Upper lobe of left lung (tissue), 6 donors: ENCODE measurements at regions not wholly inside any gene's neighbourhood (a gene's known extent, or its start where the extent isn't known, plus 50 kb on each side); places are given as distances from the start of the nearest gene placed in this dataset.

Source experiments
- ATAC-seq, 2 donors: fragments of 200-7000 bp; cut with Tn5 transposase; one replicate each; pipeline ENCODE4 v1.9.1; 2022; ENCODE audit warnings: mild to moderate bottlenecking in 2 of 2, moderate library complexity in 2 of 2; ENCODE audit not compliant: low FRiP score in 2 of 2
- DNase-seq, 2 donors: peaks; one replicate each; pipeline ENCODE4 v3.0.0-alpha.2; 2019 to 2020
- H3K27ac ChIP-seq, 4 donors: fragments of 200-600 bp; sonication (generic); one replicate each; pipeline ENCODE4 v1.5.1; 2016 to 2019
- H3K27me3 ChIP-seq, 4 donors: fragments of 200-600 bp; sonication (generic); one replicate each; pipeline ENCODE4 v1.5.1; 2017 to 2019
- H3K36me3 ChIP-seq, 4 donors: fragments of 200-600 bp; sonication (generic); one replicate each; pipeline ENCODE4 v1.5.1; 2016 to 2019
- H3K4me1 ChIP-seq, 4 donors: fragments of 200-600 bp; sonication (generic); one replicate each; pipeline ENCODE4 v1.5.1; 2018 to 2019
- H3K4me3 ChIP-seq, 4 donors: fragments of 200-600 bp; sonication (generic); one replicate each; pipeline ENCODE4 v1.5.1; 2017 to 2019; ENCODE audit warnings: mild to moderate bottlenecking in 2 of 4, moderate library complexity in 1 of 4
- H3K9me3 ChIP-seq, 4 donors: fragments of 200-600 bp; sonication (generic); one replicate each; pipeline ENCODE4 v1.5.1; 2018 to 2019
- CTCF ChIP-seq, 6 experiments: fragments of 450-650 bp in 4 of 6; fragments of 200-600 bp in 2 of 6; sonication (generic) in 2 of 6; IDR thresholded peaks; one replicate each; pipeline ENCODE4 v1.5.1; 2016 to 2019; ENCODE audit warnings: antibody characterized with exemption in 6 of 6
- EP300 ChIP-seq, 4 donors: sonication (generic); formaldehyde crosslinking; IDR thresholded peaks; one replicate each; pipeline ENCODE4 v1.5.1; 2017; ENCODE audit warnings: antibody characterized with exemption in 4 of 4, control low read depth in 2 of 4
- POLR2A ChIP-seq, 4 donors: fragments of 450-650 bp; IDR thresholded peaks; one replicate each; pipeline ENCODE4 v1.5.1; 2016 to 2017; ENCODE audit warnings: antibody characterized with exemption in 4 of 4, mild to moderate bottlenecking in 2 of 4
- POLR2AphosphoS5 ChIP-seq, 2 donors: sonication (generic); formaldehyde crosslinking; IDR thresholded peaks; one replicate each; pipeline ENCODE4 v1.5.1; 2017; ENCODE audit warnings: antibody characterized with exemption in 2 of 2
- WGBS, 2 donors: methylation state at CpG; one replicate each; pipeline ENCODE4 v1.1.5; 2017 to 2018; 5-methylcytosine and 5-hydroxymethylcytosine counted together
- donor health status: DM: no; HTN: no; CAD: no; lungs with moderate emphysema.
- donor health status: DM: no; HTN: yes; CAD: no; lungs with severe emphysema.

DNA sequence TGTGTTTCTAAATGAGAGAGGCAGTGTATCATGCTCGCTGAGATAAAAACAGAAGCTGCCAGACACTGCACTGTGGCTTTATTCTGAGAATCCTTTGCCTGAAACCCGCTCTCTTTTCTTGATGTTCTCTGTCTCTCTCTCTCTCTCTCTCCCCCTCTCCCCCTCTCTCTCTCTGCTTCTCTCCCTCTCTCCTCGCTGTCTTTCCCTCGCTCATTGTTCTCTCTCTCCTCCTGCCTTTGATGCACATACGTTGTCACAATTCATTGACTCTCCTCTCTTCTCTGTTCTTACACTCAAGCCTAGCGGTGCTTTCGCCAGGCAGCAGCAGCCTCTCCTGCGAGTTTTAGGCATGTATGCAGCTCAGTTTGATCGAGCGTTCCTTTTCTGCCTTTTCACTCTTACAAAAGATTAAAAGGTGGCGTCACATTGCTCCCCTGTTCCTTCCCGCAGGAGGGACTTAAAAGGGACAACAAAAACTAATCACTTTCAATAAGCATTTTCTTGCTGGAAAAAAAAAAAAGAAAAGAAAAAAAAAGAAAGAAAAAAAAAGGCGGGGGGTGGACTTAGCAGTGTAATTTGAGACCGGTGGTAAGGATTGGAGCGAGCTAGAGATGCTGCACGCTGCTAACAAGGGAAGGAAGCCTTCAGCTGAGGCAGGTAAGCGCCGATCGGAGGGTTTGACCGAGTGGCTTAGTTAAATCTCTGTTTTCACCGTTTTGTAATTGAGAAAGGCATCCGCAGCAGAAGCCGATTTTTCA, 717.9 kb upstream of the WWC1 start:
- Histone ChIP-seq H3K4me3 (peak overlapping the region in 1 of 4 donors; percentile 14), H3K9me3 (no peaks in the 10 kb centered on the region), H3K36me3 (no peaks in the 10 kb centered on the region), H3K27me3 (no peaks in the 10 kb centered on the region), H3K27ac (no peak overlapping the region), H3K4me1 (peaks cover 0 to 9% (median 4%) of the 10 kb centered on the region in 4 donors)
- WGBS, 2 donors = 3% methylated on average over 23 of the region's 23 CpGs
- DNase-seq (no peak), ATAC-seq (peak in 1 of 2 donors; percentile 46)
- TF ChIP-seq CTCF (IDR thresholded peaks at IDR 0.05) (no peak), POLR2AphosphoS5 (IDR thresholded peaks at IDR 0.05) (no peak), EP300 (IDR thresholded peaks at IDR 0.05) (no peak), POLR2A (IDR thresholded peaks at IDR 0.05) (no peak)

DNA sequence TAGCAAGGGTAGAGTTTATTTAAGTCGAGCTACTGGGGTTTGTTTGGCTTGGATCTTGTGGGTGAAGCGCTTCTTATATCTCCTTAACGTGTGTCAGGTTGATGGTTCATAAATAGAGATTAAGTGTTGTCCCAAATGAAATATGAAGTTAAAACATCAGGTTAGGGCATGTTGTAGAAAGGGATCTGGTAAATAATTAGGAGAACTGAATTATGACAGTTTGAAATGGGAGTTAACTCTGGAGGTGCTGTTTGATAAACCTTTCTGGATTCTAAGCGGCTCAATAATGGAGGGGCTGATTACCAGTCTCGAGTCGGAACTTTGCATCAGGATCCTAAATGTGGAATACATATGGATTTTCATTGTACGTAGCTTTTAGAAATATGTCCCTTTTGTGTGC, 717.0 kb upstream of the WWC1 start:
- Histone ChIP-seq H3K4me3 (no peak overlapping the region), H3K27ac (no peak overlapping the region), H3K36me3 (no peaks in the 10 kb centered on the region), H3K4me1 (peaks cover 0 to 9% (median 4%) of the 10 kb centered on the region in 4 donors), H3K27me3 (no peaks in the 10 kb centered on the region), H3K9me3 (no peaks in the 10 kb centered on the region)
- DNase-seq (no peak), ATAC-seq (no peak)
- WGBS, 2 donors = 45 to 46% methylated on average over 7 of the region's 7 CpGs
- TF ChIP-seq EP300 (IDR thresholded peaks at IDR 0.05) (no peak), POLR2AphosphoS5 (IDR thresholded peaks at IDR 0.05) (no peak), CTCF (IDR thresholded peaks at IDR 0.05) (no peak), POLR2A (IDR thresholded peaks at IDR 0.05) (no peak)

- ATAC-seq = no peak
- H3K36me3 ChIP-seq = no peaks in the 10 kb centered on the region
- H3K4me3 ChIP-seq = no peak overlapping the region
- 73 to 87% methylated on average over 5 of the region's 5 CpGs for WGBS, 2 donors
- no peaks in the 10 kb centered on the region for H3K27me3 ChIP-seq
- H3K9me3 ChIP-seq = no peaks in the 10 kb centered on the region
- DNase-seq = no peak
- H3K4me1 ChIP-seq = peaks cover 0 to 9% (median 4%) of the 10 kb centered on the region in 4 donors
- TF ChIP-seq EP300 (IDR thresholded peaks at IDR 0.05) (no peak), POLR2AphosphoS5 (IDR thresholded peaks at IDR 0.05) (no peak), CTCF (IDR thresholded peaks at IDR 0.05) (no peak), POLR2A (IDR thresholded peaks at IDR 0.05) (no peak)
- H3K27ac ChIP-seq = no peak overlapping the region
These were observed 716.1 kb upstream of the WWC1 start for GRCh38 chr5:167575330-167575729.

DNA sequence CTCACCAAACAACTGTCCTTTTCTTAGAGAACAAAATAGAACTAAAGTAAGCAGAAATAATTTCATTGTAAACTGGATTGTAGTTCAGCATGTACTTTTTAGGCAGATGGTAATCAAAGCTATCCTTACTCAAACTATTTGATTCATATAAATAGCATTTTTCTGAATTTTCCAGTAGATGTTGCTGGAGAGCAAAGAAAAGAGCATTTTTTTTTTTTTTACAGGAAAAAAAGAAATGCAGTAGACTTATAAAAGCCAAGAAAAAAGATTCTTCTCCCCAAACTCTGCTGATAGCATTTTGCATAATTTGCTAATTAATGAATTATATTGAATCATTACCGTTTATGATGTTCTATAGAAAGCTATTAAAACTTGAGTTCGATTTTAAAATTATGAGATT, 715.3 kb upstream of the WWC1 start:
- Histone ChIP-seq H3K27ac (no peak overlapping the region), H3K9me3 (no peaks in the 10 kb centered on the region), H3K4me1 (peaks cover 0 to 9% (median 4%) of the 10 kb centered on the region in 4 donors), H3K4me3 (no peak overlapping the region), H3K36me3 (no peaks in the 10 kb centered on the region), H3K27me3 (no peaks in the 10 kb centered on the region)
- no peak for ATAC-seq
- no peak for DNase-seq
- 70 to 78% methylated on average over 2 of the region's 2 CpGs for WGBS, 2 donors
- TF ChIP-seq CTCF (IDR thresholded peaks at IDR 0.05) (no peak), POLR2A (IDR thresholded peaks at IDR 0.05) (no peak), EP300 (IDR thresholded peaks at IDR 0.05) (no peak), POLR2AphosphoS5 (IDR thresholded peaks at IDR 0.05) (no peak)

DNA sequence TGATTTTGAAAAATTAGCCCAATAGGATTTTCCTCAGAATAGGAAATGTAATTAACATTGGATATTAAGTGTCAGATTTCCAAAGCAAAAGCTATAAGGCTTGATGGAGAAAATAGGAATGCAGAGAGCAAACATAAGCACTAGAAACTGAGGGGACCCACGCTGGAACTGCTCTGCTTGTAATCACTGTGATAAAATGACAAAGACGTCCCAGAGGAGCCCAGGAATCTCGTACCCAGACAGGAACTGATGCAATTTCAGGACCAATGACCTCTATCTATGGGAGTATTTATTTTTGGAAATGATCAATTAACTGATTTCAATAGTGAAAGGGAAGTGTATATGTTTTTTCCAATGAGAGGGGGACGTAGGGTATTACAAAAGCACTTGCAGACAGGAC, 714.5 kb upstream of the WWC1 start:
- Histone ChIP-seq H3K9me3 (no peaks in the 10 kb centered on the region), H3K4me3 (no peak overlapping the region), H3K36me3 (no peaks in the 10 kb centered on the region), H3K4me1 (peaks cover 0 to 9% (median 4%) of the 10 kb centered on the region in 4 donors), H3K27me3 (no peaks in the 10 kb centered on the region), H3K27ac (no peak overlapping the region)
- DNase-seq (no peak), ATAC-seq (no peak)
- no peak for TF ChIP-seq POLR2A (IDR thresholded peaks at IDR 0.05)
- no peak for TF ChIP-seq EP300 (IDR thresholded peaks at IDR 0.05)
- no peak for TF ChIP-seq CTCF (IDR thresholded peaks at IDR 0.05)
- no peak for TF ChIP-seq POLR2AphosphoS5 (IDR thresholded peaks at IDR 0.05)
- WGBS, 2 donors = 12 to 20% methylated on average over 4 of the region's 4 CpGs
